GM23338 (cell line): ENCODE measurements at regions not wholly inside any gene's neighbourhood (a gene's known extent, or its start where the extent isn't known, plus 50 kb on each side); places are given as distances from the start of the nearest gene placed in this dataset.
"Not testable (repeated sequence)": the region's sequence is repeated elsewhere in the genome, so short reads cannot be mapped to it uniquely, and the experiment has no call there.

Source experiments
- ATAC-seq: fragments of 200-7000 bp; cut with Tn5 transposase; 3 replicates; pipeline ENCODE4 v1.9.1; 2020
- DNase-seq: peaks from one replicate; pipeline ENCODE4 v3.0.0-alpha.2; 2015; ENCODE audit warnings: low spot score
- H2AFZ ChIP-seq: fragments of 200-600 bp; sonication (generic); 2 replicates; pipeline ENCODE4 v1.8.0; 2016; ENCODE audit warnings: antibody characterized with exemption, mild to moderate bottlenecking, moderate library complexity
- H3F3A ChIP-seq: fragments of 200-600 bp; sonication (generic); replicated peaks from 2 replicates; pipeline ENCODE4 v1.8.0; 2017; ENCODE audit warnings: antibody characterized with exemption, mixed run types, low read depth
- H3K27ac ChIP-seq: fragments of 200-600 bp; sonication (generic); 2 replicates; pipeline ENCODE4 v1.6.1; 2016; ENCODE audit warnings: low read depth
- H3K27me3 ChIP-seq: fragments of 200-600 bp; sonication (generic); 2 replicates; pipeline ENCODE4 v1.8.0; 2016; ENCODE audit warnings: mild to moderate bottlenecking, mixed run types, moderate library complexity; ENCODE audit not compliant: insufficient read depth
- H3K36me3 ChIP-seq: fragments of 200-600 bp; sonication (generic); 2 replicates; pipeline ENCODE4 v1.8.0; 2016; ENCODE audit warnings: mild to moderate bottlenecking; ENCODE audit not compliant: insufficient read depth
- H3K4me1 ChIP-seq: fragments of 200-600 bp; sonication (generic); 2 replicates; pipeline ENCODE4 v1.8.0; 2016; ENCODE audit warnings: mild to moderate bottlenecking, moderate library complexity; ENCODE audit not compliant: insufficient read depth
- H3K4me2 ChIP-seq: fragments of 200-600 bp; sonication (generic); 2 replicates; pipeline ENCODE4 v1.7.1; 2017; ENCODE audit warnings: mixed run types
- H3K4me3 ChIP-seq: fragments of 200-600 bp; sonication (generic); 2 replicates; pipeline ENCODE4 v1.6.1; 2016; ENCODE audit warnings: mixed run types
- H3K79me2 ChIP-seq: fragments of 200-600 bp; sonication (generic); replicated peaks from 2 replicates; pipeline ENCODE4 v1.8.0; 2017; ENCODE audit warnings: mild to moderate bottlenecking; ENCODE audit not compliant: insufficient read depth
- H3K9me2 ChIP-seq: fragments of 200-600 bp; sonication (generic); 2 replicates; pipeline ENCODE4 v1.8.0; 2017; ENCODE audit not compliant: insufficient read depth
- H4K20me1 ChIP-seq: fragments of 200-600 bp; sonication (generic); replicated peaks from 2 replicates; pipeline ENCODE4 v1.8.0; 2017; ENCODE audit warnings: mild to moderate bottlenecking; ENCODE audit not compliant: insufficient read depth
- H3K27ac Mint-ChIP-seq: 2 replicates; pipeline ENCODE4 v1.8.0; 2020; ENCODE audit warnings: inconsistent platforms, mild to moderate bottlenecking, moderate library complexity, mixed read lengths
- H3K27me3 Mint-ChIP-seq: 3 replicates; pipeline ENCODE4 v1.8.0; 2022; ENCODE audit warnings: low read depth, mild to moderate bottlenecking, moderate library complexity, mixed read lengths, inconsistent platforms; ENCODE audit not compliant: insufficient read depth, poor library complexity
- H3K36me3 Mint-ChIP-seq: 3 replicates; pipeline ENCODE4 v1.8.0; 2021; ENCODE audit warnings: low read depth, mild to moderate bottlenecking, inconsistent platforms, moderate library complexity, mixed read lengths
- H3K4me1 Mint-ChIP-seq: 3 replicates; pipeline ENCODE4 v1.8.0; 2020; ENCODE audit warnings: mild to moderate bottlenecking, inconsistent platforms, mixed read lengths
- H3K4me3 Mint-ChIP-seq: 3 replicates; pipeline ENCODE4 v1.8.0; 2021; ENCODE audit warnings: moderate library complexity, mild to moderate bottlenecking, inconsistent platforms, mixed read lengths
- H3K9me3 Mint-ChIP-seq: 3 replicates; pipeline ENCODE4 v1.8.0; 2020; ENCODE audit warnings: moderate library complexity, mild to moderate bottlenecking, inconsistent platforms, mixed read lengths
- CREB1 ChIP-seq: fragments of 250-450 bp; sonication (Bioruptor Pico); IDR thresholded peaks from 2 replicates; pipeline ENCODE4 v1.5.0; 2020; ENCODE audit warnings: low read depth, mild to moderate bottlenecking, moderate library complexity
- EZH2 ChIP-seq: fragments of 200-600 bp; sonication (generic); IDR thresholded peaks from one replicate; pipeline ENCODE4 v1.8.0; 2017; ENCODE audit warnings: antibody characterized with exemption, mild to moderate bottlenecking, low read depth; ENCODE audit not compliant: unreplicated experiment
- EZH2phosphoT487 ChIP-seq: fragments of 200-600 bp; sonication (generic); IDR thresholded peaks from one replicate; pipeline ENCODE4 v1.8.1; 2018; ENCODE audit warnings: antibody characterized with exemption; ENCODE audit not compliant: unreplicated experiment
- JUNB ChIP-seq: IDR thresholded peaks from one replicate; pipeline ENCODE4 v1.6.1; 2016; ENCODE audit warnings: antibody characterized with exemption; ENCODE audit not compliant: unreplicated experiment
- ZNF114 ChIP-seq: fragments of 250-450 bp; sonication (Bioruptor Pico); IDR thresholded peaks from 2 replicates; pipeline ENCODE4 v1.5.0; 2020; ENCODE audit warnings: mild to moderate bottlenecking, moderate library complexity
- ZNF331 ChIP-seq: fragments of 250-450 bp; sonication (Bioruptor Pico); IDR thresholded peaks from 2 replicates; pipeline ENCODE4 v1.5.0; 2020; ENCODE audit warnings: low read depth, mild to moderate bottlenecking, moderate library complexity
- TF ChIP-seq, protein P1 (sequence below): IDR thresholded peaks from 2 replicates; pipeline ENCODE4 v1.6.1; 2016; ENCODE audit warnings: antibody characterized with exemption
- TF ChIP-seq, protein P2 (sequence below), 2 experiments: fragments of 200-600 bp in 1 of 2; sonication (generic) in 1 of 2; conservative IDR thresholded peaks; 2 replicates each; pipeline versions ENCODE4 v1.5.1 to v1.6.1; 2016 to 2017; ENCODE audit warnings: antibody characterized with exemption in 2 of 2, low read depth in 2 of 2, mild to moderate bottlenecking in 2 of 2, moderate library complexity in 1 of 2

GRCh38 chr3:177499039-177499438 lies 301.8 kb upstream of the TBL1XR1 start:
- H3K79me2 ChIP-seq, H3K27me3 ChIP-seq, H3K36me3 Mint-ChIP-seq, H3K27ac Mint-ChIP-seq, H2AFZ ChIP-seq, H3K27me3 Mint-ChIP-seq, DNase-seq, ATAC-seq, H4K20me1 ChIP-seq, H3K9me3 Mint-ChIP-seq, H3K36me3 ChIP-seq, H3K4me1 ChIP-seq, H3K4me3 Mint-ChIP-seq, H3K4me3 ChIP-seq, H3K4me2 ChIP-seq, H3K9me2 ChIP-seq, H3K27ac ChIP-seq, H3K4me1 Mint-ChIP-seq, H3F3A ChIP-seq: not testable (repeated sequence)

GRCh38 chr3:177499779-177500423 lies 302.6 kb upstream of the TBL1XR1 start:
- no peak overlapping the region for H3K27ac Mint-ChIP-seq
- no peak for DNase-seq

More at GRCh38 chr3:177499779-177500423, 302.6 kb upstream of the TBL1XR1 start:
- Histone ChIP-seq H3K27ac (no peak overlapping the region), H3K79me2 (no peaks in the 10 kb centered on the region), H4K20me1 (no peaks in the 10 kb centered on the region), H3K4me2 (no peak overlapping the region), H2AFZ (peak overlapping the region; percentile 23; the same call in 1 of the 2 replicates), H3K36me3 (no peaks in the 10 kb centered on the region), H3K27me3 (no peaks in the 10 kb centered on the region), H3K4me1 (no peaks in the 10 kb centered on the region), H3K9me2 (no peaks in the 10 kb centered on the region), H3K4me3 (no peak overlapping the region), H3F3A (no peaks in the 10 kb centered on the region)
- no peaks in the 10 kb centered on the region for H3K36me3 Mint-ChIP-seq
- TF ChIP-seq EZH2 (no peak), JUNB (no peak), EZH2phosphoT487 (no peak), ZNF114 (CRISPR knock-in tag) (no peak), ZNF331 (CRISPR knock-in tag) (no peak), CREB1 (CRISPR knock-in tag) (no peak)
- TF ChIP-seq, protein P1, sequence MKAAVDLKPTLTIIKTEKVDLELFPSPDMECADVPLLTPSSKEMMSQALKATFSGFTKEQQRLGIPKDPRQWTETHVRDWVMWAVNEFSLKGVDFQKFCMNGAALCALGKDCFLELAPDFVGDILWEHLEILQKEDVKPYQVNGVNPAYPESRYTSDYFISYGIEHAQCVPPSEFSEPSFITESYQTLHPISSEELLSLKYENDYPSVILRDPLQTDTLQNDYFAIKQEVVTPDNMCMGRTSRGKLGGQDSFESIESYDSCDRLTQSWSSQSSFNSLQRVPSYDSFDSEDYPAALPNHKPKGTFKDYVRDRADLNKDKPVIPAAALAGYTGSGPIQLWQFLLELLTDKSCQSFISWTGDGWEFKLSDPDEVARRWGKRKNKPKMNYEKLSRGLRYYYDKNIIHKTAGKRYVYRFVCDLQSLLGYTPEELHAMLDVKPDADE: no peak
- TF ChIP-seq, protein P2, sequence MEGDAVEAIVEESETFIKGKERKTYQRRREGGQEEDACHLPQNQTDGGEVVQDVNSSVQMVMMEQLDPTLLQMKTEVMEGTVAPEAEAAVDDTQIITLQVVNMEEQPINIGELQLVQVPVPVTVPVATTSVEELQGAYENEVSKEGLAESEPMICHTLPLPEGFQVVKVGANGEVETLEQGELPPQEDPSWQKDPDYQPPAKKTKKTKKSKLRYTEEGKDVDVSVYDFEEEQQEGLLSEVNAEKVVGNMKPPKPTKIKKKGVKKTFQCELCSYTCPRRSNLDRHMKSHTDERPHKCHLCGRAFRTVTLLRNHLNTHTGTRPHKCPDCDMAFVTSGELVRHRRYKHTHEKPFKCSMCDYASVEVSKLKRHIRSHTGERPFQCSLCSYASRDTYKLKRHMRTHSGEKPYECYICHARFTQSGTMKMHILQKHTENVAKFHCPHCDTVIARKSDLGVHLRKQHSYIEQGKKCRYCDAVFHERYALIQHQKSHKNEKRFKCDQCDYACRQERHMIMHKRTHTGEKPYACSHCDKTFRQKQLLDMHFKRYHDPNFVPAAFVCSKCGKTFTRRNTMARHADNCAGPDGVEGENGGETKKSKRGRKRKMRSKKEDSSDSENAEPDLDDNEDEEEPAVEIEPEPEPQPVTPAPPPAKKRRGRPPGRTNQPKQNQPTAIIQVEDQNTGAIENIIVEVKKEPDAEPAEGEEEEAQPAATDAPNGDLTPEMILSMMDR (conservative IDR thresholded peaks at IDR 0.05; ENCODE audit: low read depth in 2 of 2): no peak
- no peaks in the 10 kb centered on the region for H3K27me3 Mint-ChIP-seq
- no peaks in the 10 kb centered on the region for H3K4me1 Mint-ChIP-seq
- no peak overlapping the region for H3K4me3 Mint-ChIP-seq
- H3K9me3 Mint-ChIP-seq: no peaks in the 10 kb centered on the region; the same call in 2 of the 3 replicates
- no peak for ATAC-seq
